Neural cell (in vitro differentiated cells): ENCODE measurements at regions not wholly inside any gene's neighbourhood (a gene's known extent, or its start where the extent isn't known, plus 50 kb on each side); places are given as distances from the start of the nearest gene placed in this dataset.

ENCODE experiments used
- CTCF ChIP-seq: fragments of 450-650 bp; IDR thresholded peaks from 2 replicates; pipeline ENCODE4 v1.5.1; 2014; ENCODE audit warnings: antibody characterized with exemption, mild to moderate bottlenecking, moderate library complexity; ENCODE audit not compliant: poor library complexity, severe bottlenecking
- MXI1 ChIP-seq: fragments of 450-650 bp; conservative IDR thresholded peaks from 2 replicates; pipeline ENCODE4 v1.6.1; 2014; ENCODE audit warnings: antibody characterized with exemption, mild to moderate bottlenecking; ENCODE audit not compliant: poor library complexity, severe bottlenecking
- REST ChIP-seq: IDR thresholded peaks from 2 replicates; pipeline ENCODE4 v1.6.1; 2012; ENCODE audit warnings: borderline replicate concordance

- TF ChIP-seq CTCF (no peak), MXI1 (no peak), REST (no peak)
Measured at GRCh38 chr4:60590116-60590515, 610.0 kb upstream of the ADGRL3 start.
